Ureter (tissue), 1 donor: ENCODE measurements at regions not wholly inside any gene's neighbourhood (a gene's known extent, or its start where the extent isn't known, plus 50 kb on each side); places are given as distances from the start of the nearest gene placed in this dataset.
"Not testable (repeated sequence)": the region's sequence is repeated elsewhere in the genome, so short reads cannot be mapped to it uniquely, and the experiment has no call there.

Experiments
- DNase-seq: peaks from one replicate; pipeline ENCODE4 v3.0.0-alpha.2; 2020; ENCODE audit warnings: low spot score
- donor health status: DM: yes; HTN: yes; CAD: no.

GRCh38 chr2:144999071-144999875 is 479.4 kb upstream of the ZEB2 start:
- DNase-seq: no peak

GRCh38 chr2:144998435-144998834 is 478.5 kb upstream of the ZEB2 start:
- DNase-seq: no peak

- no peak for DNase-seq
Observed at GRCh38 chr2:144996225-144996795, 476.4 kb upstream of the ZEB2 start.

GRCh38 chr2:144995482-144995881 is 475.6 kb upstream of the ZEB2 start:
- no peak for DNase-seq

GRCh38 chr2:144990661-144991060 is 470.7 kb upstream of the ZEB2 start:
- no peak for DNase-seq

GRCh38 chr2:144989579-144990270 is 469.8 kb upstream of the ZEB2 start:
- no peak for DNase-seq

GRCh38 chr2:144988591-144988990 is 468.7 kb upstream of the ZEB2 start:
- DNase-seq: no peak

- no peak for DNase-seq
Observed at GRCh38 chr2:144986691-144987090, 466.8 kb upstream of the ZEB2 start.

- DNase-seq: no peak
Observed at GRCh38 chr2:144984038-144984437, 464.1 kb upstream of the ZEB2 start.

GRCh38 chr2:144983107-144983506 is 463.2 kb upstream of the ZEB2 start:
- DNase-seq: no peak

GRCh38 chr2:144982481-144982880 is 462.6 kb upstream of the ZEB2 start:
- no peak for DNase-seq

GRCh38 chr2:144975881-144976280 is 456.0 kb upstream of the ZEB2 start:
- no peak for DNase-seq

- DNase-seq: no peak
Observed at GRCh38 chr2:144972676-144973075, 452.8 kb upstream of the ZEB2 start.

GRCh38 chr2:144971786-144972335 is 451.9 kb upstream of the ZEB2 start:
- no peak for DNase-seq

GRCh38 chr2:144970410-144970809 is 450.5 kb upstream of the ZEB2 start:
- not testable (repeated sequence) for DNase-seq

- DNase-seq: not testable (repeated sequence)
Observed at GRCh38 chr2:144969564-144969963, 449.6 kb upstream of the ZEB2 start.

GRCh38 chr2:144967961-144968360 is 448.0 kb upstream of the ZEB2 start:
- DNase-seq: no peak

- no peak for DNase-seq
Observed at GRCh38 chr2:144965172-144965571, 445.3 kb upstream of the ZEB2 start.

- no peak for DNase-seq
Observed at GRCh38 chr2:144963031-144963430, 443.1 kb upstream of the ZEB2 start.

GRCh38 chr2:144959416-144959815 is 439.5 kb upstream of the ZEB2 start:
- no peak for DNase-seq

- no peak for DNase-seq
Observed at GRCh38 chr2:144950899-144951560, 431.1 kb upstream of the ZEB2 start.

GRCh38 chr2:144948205-144948855 is 428.4 kb upstream of the ZEB2 start:
- no peak for DNase-seq
